ENCODE measurements at regions not wholly inside any gene's neighbourhood (a gene's known extent, or its start where the extent isn't known, plus 50 kb on each side); places are given as distances from the start of the nearest gene placed in this dataset.
A peak's percentile ranks its signal among the peaks of the same experiment; 100 is the strongest.
"Not testable (repeated sequence)": the region's sequence is repeated elsewhere in the genome, so short reads cannot be mapped to it uniquely, and the experiment has no call there.

DNA sequence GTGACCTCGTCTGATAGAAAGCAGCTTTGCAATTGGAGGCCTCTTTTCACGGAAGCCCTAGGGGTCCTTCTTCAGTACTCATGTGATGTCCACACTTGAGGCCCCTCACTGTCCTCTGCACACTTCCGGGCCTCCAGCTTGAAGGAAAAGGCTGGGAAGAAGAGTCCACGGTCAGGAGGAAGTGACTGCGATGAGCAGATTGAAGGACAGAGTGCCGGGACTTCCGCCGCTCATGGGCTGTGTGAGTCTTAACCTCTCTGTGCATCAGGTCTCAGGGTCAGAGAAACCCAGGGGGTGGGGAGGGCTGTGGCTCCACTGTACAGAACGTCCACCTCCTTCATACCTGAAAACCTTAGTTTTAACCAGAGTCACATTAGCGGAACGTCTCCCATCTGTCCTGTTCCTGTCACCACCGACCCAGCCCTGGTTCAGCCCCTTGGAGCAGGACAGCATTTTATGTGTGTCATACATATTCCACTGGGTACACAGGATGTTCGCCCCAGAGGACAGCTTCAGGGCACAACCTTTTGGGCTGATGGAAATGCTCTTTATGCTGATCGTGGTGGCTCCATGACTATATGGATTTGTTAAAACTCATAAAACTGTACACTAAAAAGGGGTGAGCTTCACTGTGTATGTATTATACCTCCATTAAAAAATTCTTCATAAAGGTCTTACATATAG lies 51.0 kb upstream of the SORCS2 start:
- no peak for DNase-seq

DNA sequence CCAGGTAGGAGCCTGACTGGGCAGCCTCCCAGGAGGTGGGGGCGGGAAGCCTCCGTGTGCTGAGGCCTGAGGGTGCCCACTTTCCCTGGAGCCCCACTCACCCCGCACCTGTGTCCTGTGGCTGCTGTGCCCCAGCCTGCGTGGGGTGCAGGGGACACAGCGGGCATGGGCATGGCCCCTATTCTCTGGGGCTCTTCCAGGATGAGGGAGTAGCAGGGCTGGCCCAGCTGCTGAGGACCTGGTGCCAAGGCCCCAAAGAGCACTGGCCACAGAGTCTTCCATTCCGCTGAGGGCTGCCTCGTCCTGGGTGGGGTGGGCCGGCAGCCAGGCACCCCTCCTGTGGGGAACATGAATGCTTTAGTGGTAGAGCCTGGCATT lies 51.7 kb upstream of the SORCS2 start:
- no peak for DNase-seq

- DNase-seq: no peak
These were observed 52.2 kb upstream of the SORCS2 start for GRCh38 chr4:7140062-7140691.

- DNase-seq: no peak
These were observed 53.0 kb upstream of the SORCS2 start for GRCh38 chr4:7139167-7139982.

DNA sequence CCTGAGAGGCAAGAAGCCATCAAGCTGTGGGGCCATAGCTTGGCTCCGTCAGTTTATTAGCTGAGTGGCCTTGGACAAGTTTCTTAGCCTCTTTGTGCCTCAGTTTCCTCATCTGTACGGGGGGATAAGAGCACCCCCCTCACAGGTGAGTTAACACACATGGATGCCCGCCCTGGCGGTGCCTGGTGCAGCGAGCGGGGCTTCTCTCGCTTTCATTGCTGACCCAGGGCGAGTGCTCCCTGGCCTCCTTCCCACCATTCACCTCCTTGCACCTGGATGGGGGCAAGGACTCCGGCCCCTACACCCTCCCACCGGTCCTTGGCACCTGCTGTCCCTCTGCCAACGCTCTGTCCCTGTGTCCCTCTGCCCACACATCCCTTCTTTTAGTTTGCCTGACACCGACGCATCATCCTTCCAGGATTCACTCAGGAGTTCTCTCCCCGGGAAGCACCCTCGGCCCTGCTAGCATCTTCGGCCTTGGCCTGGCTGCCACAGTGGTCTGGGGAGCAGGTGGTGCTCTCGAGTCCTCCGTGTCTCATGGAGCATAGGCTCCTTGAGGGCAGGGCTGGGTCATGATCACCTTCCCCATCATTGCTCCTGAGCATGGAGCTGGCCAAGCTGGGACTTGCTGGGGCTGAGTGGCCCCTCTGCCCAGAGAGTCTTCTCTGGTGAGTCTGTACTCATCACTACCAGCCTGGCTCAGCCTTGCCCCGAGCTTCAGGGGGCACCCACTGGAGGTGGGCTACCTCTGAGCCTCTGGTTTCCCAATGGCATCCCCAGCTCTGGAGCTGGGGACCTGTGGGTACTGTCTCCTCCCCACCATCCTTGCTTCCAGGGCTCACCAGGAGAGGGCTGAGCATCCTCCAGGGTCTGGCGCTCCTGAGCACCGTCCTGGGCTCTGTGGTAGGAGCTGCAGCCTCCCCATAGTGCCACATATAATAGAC lies 53.8 kb upstream of the SORCS2 start:
- DNase-seq: no peak

DNA sequence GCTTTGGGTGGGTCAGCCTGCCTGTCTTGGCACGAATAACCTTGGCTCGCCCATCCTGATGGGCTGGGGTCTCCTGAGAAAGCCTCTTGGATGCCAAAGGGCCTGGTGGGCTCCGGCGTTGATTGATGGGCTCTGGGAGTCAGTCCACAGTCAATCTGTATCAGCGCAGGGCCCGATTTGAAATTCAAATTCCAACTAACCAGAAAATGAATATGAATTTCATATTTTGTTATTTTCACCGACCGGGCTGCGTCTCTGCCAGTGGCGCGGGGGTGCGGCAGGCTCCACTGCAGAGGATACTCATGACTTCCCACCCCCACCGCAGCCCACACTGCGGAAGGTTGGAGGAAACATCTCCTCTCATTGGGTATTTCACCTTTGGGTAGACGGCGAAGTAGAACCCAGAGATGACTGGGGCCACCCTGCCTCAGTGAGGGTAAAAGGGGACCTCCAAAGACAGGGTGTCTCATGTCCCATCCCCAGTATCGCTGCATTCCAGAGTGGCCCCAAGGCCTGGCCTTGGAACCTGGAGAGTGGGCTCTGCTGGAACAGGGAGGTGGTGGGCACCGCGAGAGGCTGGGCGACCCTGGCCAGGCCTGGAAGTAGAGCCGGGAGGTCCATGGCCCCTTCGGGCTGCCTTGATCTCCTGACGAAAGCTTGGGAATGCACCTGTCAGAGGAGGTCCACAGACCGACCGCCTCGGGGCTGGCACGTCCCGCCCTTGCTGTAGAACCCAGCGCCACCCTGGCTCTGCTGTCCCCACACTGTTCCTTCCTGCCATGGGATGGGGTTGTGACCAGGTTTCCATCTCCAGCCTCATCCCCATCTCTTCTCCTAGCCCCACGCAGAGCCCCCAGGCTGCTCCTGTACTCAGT lies 54.8 kb upstream of the SORCS2 start:
- DNase-seq: no peak

- no peak for DNase-seq
These were observed 56.0 kb upstream of the SORCS2 start for GRCh38 chr4:7136351-7136750.

GRCh38 chr4:7135389-7135746 lies 57.0 kb upstream of the SORCS2 start:
- DNase-seq: no peak

DNA sequence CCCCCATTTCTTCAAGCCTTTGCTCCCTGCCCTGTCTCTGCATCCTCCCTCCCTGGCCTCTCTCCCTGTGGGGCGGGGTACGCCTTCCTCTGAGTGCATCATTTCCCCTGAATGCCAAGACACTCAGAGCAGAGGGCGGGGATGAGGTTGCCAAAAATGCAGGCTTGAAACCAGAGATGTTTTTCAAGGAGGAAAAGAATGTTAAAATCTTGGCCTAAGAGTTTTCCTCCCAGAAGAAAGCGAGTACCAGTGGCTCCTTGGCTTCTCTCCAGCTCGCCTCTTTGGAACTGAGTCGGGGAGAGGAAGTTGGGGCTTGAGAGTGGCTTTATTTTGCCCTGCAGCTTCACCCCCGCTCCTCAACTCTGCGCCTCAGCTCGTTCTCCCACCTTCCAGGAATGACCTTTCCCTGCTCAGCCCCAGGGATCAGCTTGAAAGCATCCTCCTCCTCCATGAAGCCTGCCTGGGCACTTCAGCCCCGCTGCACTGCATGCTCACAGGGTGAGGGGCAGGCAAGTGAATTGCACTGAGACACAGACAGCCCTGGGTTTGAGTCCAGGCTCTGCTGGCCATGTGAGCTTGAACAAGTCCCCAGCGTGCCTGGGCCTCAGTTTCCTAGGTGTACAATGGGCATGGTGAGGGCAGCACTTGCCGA lies 57.5 kb upstream of the SORCS2 start:
- DNase-seq: peak in 10 of 51 donors; percentile 6 to 25 (median 14)

- not testable (repeated sequence) for DNase-seq
These were observed 58.3 kb upstream of the SORCS2 start for GRCh38 chr4:7133818-7134650.

DNA sequence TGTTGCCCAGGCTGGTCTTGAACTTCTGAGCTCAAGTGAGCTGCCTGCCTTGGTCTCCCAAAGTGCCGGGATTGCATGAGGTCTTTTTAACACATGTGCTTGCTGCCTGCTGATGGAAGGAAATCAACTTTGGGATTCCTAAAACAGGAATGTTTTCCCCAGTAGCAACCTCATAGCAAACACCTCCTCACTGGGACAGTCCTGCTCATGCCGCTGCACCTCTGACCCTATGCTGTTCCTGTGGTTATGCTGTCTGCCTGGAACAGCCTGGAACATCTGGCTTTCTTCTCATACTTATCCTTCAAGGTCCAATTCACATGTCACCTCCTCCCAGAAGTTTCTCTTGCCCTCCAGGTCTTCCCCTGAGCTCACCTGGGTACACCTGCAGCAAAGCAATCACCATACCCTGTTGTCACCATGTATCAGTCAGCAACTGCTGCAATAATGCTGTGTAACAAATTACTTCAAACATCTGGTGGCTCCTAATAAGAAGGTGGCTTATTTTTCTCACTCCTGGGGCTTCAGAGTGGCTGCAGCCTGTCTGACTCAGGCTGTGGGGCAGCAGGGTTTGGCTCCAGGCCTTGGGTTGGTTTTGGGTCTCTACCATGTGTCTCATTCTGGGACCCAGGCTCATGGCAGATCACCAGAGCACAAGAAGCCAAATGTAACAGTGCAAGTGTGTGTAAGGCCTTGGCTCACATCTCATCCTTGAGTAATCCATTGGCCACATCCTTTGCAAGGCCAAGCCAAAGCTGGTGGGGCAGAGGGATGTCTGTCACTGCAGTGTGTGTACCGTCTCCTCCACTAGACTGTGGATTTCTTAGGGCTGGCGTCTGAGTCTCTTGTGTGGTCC lies 59.4 kb upstream of the SORCS2 start:
- no peak for DNase-seq

- no peak for DNase-seq
These were observed 60.1 kb upstream of the SORCS2 start for GRCh38 chr4:7132249-7132648.

DNA sequence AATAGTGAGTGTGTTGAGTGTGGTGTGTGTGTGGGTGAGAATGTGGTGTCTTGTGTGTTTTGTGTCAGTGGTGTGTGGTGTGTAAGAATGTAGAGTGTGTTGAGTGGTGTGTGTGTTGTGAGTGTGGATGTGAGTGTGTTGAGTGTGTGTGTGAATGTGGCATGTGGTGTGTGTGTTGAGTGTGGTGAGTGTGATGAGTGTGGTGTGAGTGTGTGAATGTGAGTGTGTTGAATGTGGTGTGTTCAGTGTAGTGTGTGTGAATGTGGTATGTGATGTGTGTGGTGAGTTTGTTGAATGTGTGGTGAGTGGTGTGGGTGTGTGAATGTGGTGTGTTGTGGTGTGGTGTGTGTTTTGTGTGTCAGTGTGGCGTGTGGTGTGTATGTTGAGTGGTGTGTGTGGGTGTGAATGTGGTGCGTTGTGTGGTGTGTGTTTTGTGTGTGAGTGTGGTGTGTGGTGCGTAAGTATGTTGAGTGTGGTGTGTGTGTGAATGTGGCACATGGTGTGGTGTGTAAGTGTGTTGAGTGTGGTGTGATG lies 60.8 kb upstream of the SORCS2 start:
- no peak for DNase-seq

DNA sequence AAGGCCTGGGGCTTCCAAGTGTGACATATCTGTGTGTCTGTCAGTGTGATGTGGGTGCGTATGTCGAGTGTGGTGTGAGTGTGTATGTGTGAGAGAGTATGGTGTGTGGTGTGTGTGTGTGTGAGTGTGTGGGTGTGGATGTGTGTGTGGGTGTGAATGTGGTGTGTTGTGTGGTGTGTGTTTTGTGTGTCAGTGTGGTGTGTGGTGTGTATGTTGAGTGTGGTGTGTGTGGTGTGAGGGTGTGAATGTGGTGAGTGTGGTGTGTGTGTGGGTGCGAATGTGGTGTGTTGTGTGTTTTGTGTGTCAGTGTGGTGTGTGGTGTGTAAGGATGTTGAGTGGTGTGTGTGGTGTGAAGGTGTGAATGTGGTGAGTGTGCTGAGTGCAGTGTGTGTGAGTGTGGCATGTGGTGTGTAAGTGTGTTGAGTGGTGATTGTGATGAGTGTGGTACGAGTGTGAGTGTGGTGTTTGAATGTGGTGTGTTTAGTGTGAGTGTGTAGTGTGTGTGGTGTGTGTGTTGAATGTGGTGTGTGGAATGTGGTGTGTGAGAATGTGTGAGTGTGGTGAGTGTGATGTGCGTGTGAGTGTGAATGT lies 61.6 kb upstream of the SORCS2 start:
- no peak for DNase-seq

DNA sequence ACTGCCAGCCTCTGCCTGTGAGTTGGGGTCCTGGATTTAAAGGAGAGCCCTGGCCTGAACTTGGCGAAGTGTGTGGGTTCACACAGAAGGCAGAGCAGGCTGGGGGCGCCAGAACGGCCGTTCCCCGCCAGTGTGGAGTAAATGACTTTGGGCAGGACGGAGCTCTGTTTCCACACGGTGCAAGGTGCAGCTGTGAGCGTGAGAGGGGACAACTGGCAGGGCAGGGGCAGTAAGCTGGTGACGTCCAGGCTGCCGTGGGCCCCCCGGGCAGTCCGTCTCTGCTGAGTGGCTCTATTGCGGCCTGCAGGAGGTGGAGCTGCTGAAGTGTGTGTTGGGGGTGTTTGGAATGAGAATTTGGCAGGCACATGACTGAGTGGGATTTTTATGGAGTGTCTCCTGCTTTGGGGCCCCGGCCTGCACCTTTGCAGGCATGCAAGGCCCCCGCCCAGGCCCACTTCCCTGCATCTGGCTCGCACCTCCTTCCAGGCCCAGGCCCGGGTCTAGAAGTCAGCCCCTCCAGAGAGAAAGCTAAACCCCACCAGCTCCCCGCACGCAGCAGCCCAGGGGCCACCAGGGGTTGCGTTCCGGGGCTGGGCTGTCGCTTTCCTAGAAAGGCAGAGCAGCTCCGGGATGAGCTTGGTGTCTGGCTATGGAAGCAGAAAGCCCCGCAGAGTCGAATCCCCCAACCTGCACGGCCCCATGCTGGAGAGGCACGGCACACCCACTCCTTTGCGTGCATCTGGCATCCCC lies 62.2 kb upstream of the GRPEL1 start:
- no peak for DNase-seq

- DNase-seq: no peak
These were observed 60.8 kb upstream of the GRPEL1 start for GRCh38 chr4:7128644-7129043.

DNA sequence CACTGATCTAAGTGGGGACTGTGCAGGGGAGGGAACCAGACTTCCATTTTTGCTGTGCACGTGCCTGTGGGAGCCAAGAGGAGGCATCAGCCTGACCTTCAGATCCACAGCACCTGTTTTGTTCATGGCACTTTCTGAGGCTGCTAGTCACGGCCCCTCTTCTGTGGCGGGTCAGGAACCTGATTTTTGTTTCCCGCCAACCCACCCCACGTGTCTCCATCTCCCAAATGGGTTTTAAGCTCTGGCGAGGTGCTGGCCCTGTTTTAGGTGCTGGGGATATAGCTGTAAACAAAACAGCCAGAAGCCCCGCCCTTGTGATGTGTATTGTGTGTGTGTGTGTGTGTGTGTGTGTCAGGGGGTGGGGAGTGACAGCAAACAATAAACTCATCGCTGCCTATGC lies 60.4 kb upstream of the GRPEL1 start:
- DNase-seq: no peak
